CD4-positive, CD25-positive, alpha-beta regulatory T cell (primary cell): ENCODE measurements at regions not wholly inside any gene's neighbourhood (a gene's known extent, or its start where the extent isn't known, plus 50 kb on each side); places are given as distances from the start of the nearest gene placed in this dataset.
"Not testable (repeated sequence)": the region's sequence is repeated elsewhere in the genome, so short reads cannot be mapped to it uniquely, and the experiment has no call there.

Experiments
- ATAC-seq, 2 donors: fragments of 150-1000 bp; cut with Tn5 transposase; one replicate each; pipeline ENCODE4 v1.10.0; 2021; ENCODE audit warnings: low read depth in 2 of 2, moderate number of reproducible peaks in 2 of 2, moderate library complexity in 1 of 2
- DNase-seq, 3 donors: peaks; one replicate each; pipeline versions ENCODE4 v3.0.0 to v3.0.0-alpha.2; 2012 to 2022; ENCODE audit warnings: mixed read lengths in 1 of 3
- H3K27ac ChIP-seq: one replicate; pipeline ENCODE4 v1.7.0; 2013; ENCODE audit warnings: mild to moderate bottlenecking, low read length; ENCODE audit not compliant: insufficient read depth, poor library complexity, severe bottlenecking
- H3K27me3 ChIP-seq: one replicate; pipeline ENCODE4 v1.7.0; 2013; ENCODE audit warnings: low read length; ENCODE audit not compliant: control insufficient read depth, insufficient read depth
- H3K36me3 ChIP-seq: one replicate; pipeline ENCODE4 v1.7.0; 2013; ENCODE audit warnings: mild to moderate bottlenecking, low read length, moderate library complexity; ENCODE audit not compliant: control insufficient read depth, insufficient read depth
- H3K4me1 ChIP-seq: 2 replicates; pipeline ENCODE4 v1.7.0; 2013; ENCODE audit warnings: mild to moderate bottlenecking, low read length; ENCODE audit not compliant: insufficient read depth, control insufficient read depth, poor library complexity, severe bottlenecking
- H3K4me3 ChIP-seq: one replicate; pipeline ENCODE4 v1.7.0; 2013; ENCODE audit warnings: low read depth, mild to moderate bottlenecking, low read length, moderate library complexity
- H3K9me3 ChIP-seq, 2 experiments: 1 replicate in 1 of 2; 2 replicates in 1 of 2; pipeline ENCODE4 v1.7.0; 2013; ENCODE audit warnings: low read length in 2 of 2, mild to moderate bottlenecking in 1 of 2, moderate library complexity in 1 of 2; ENCODE audit not compliant: control insufficient read depth in 2 of 2
- H3K27ac Mint-ChIP-seq, 3 donors: one replicate each; pipeline ENCODE4 v1.8.0; 2020 to 2022; ENCODE audit warnings: mild to moderate bottlenecking in 3 of 3, mixed read lengths in 3 of 3, moderate library complexity in 2 of 3
- H3K27me3 Mint-ChIP-seq: one replicate; pipeline ENCODE4 v1.8.0; 2022; ENCODE audit warnings: mild to moderate bottlenecking, mixed read lengths
- H3K36me3 Mint-ChIP-seq: one replicate; pipeline ENCODE4 v1.8.0; 2020; ENCODE audit warnings: mixed read lengths
- H3K4me1 Mint-ChIP-seq, 4 donors: one replicate each; pipeline ENCODE4 v1.8.0; 2020 to 2022; ENCODE audit warnings: mixed read lengths in 4 of 4, mild to moderate bottlenecking in 1 of 4
- H3K4me3 Mint-ChIP-seq, 4 donors: one replicate each; pipeline ENCODE4 v1.8.0; 2020 to 2022; ENCODE audit warnings: mild to moderate bottlenecking in 4 of 4, mixed read lengths in 4 of 4, moderate library complexity in 3 of 4
- H3K9me3 Mint-ChIP-seq, 7 donors: one replicate each; pipeline ENCODE4 v1.8.0; 2020 to 2022; ENCODE audit warnings: mixed read lengths in 7 of 7, mild to moderate bottlenecking in 3 of 7, moderate library complexity in 2 of 7

DNA sequence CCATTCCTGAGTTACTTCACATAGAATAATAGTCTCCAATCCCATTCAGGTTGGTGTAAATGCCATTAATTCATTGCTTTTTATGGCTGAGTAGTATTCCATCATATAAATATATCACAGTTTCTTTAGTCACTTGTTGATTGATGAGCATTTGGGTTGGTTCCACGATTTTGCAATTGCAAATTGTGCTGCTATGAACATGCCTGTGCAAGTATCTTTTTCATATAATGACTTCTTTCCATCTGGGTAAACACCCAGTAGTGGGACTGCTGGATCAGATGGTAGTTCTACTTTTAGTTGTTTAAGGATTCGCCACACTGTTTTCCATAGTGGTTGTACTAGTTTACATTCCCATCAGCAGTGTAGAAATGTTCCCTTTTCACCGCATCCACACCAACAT lies 107.0 kb downstream of the CDC7 start:
- H3K4me1 Mint-ChIP-seq: not testable (repeated sequence)

DNA sequence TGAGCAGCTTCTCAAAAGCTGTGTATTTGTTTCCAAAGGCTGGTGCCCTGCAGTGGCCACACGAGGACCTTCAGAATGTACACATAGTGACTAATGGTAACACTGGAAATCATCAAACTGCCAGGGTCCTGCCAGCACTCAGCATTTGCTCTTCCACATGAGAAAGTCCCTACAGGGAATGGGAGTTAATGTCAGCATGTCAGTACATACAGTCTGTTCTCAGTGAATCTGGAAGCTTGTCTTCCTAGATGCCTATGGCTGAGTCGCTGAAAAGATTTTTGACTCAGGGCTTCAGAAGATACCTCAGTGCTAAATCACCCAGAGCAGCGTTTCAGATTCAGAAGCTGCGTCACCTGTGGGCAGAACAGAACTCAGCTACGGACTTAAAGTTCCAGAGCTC lies 108.2 kb downstream of the CDC7 start:
- Histone ChIP-seq H3K4me1 (no peaks in the 10 kb centered on the region), H3K9me3 (no peaks in the 10 kb centered on the region), H3K27ac (no peak overlapping the region), H3K36me3 (no peaks in the 10 kb centered on the region), H3K27me3 (no peaks in the 10 kb centered on the region), H3K4me3 (no peak overlapping the region)
- H3K4me1 Mint-ChIP-seq: no peaks in the 10 kb centered on the region
- no peak for ATAC-seq
- no peak overlapping the region for H3K4me3 Mint-ChIP-seq
- H3K27ac Mint-ChIP-seq: no peak overlapping the region
- DNase-seq: no peak
- H3K36me3 Mint-ChIP-seq: no peaks in the 10 kb centered on the region
- H3K9me3 Mint-ChIP-seq: peaks cover 0 to 1% (median 0%) of the 10 kb centered on the region in 7 donors
- H3K27me3 Mint-ChIP-seq: no peaks in the 10 kb centered on the region

More for the DNA sequence above, 107.0 kb downstream of the CDC7 start:
- H3K27me3 Mint-ChIP-seq, H3K36me3 ChIP-seq, H3K9me3 Mint-ChIP-seq, H3K27ac ChIP-seq, H3K27ac Mint-ChIP-seq, H3K36me3 Mint-ChIP-seq, DNase-seq, H3K4me3 Mint-ChIP-seq, H3K4me3 ChIP-seq, H3K27me3 ChIP-seq, ATAC-seq, H3K4me1 ChIP-seq, H3K9me3 ChIP-seq: not testable (repeated sequence)

DNA sequence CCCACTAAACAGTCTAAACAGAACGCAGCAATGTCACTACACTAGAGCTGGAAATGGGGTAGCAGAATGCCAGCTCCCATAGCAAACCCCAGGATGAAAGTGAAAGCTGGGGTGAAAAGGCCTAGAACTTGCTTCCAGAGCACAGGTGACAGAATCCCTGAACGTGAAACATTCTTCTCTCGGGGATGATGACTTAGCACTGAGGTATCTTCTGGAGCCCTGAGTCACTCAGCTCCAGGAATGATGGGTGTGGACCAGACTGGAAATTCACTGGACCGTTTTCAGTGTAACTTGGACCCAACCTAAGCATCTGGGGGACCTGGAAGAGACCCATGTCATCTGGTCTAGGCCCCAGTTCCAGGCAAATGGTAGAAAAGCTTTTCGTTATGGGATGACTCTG lies 108.9 kb downstream of the CDC7 start:
- Histone ChIP-seq H3K9me3 (no peaks in the 10 kb centered on the region), H3K27ac (no peak overlapping the region), H3K36me3 (no peaks in the 10 kb centered on the region), H3K4me1 (no peaks in the 10 kb centered on the region), H3K4me3 (no peak overlapping the region), H3K27me3 (no peaks in the 10 kb centered on the region)
- DNase-seq (no peak), ATAC-seq (no peak)
- Mint-ChIP-seq H3K27ac (no peak overlapping the region), H3K36me3 (no peaks in the 10 kb centered on the region), H3K9me3 (peaks cover 0 to 1% (median 0%) of the 10 kb centered on the region in 7 donors), H3K4me3 (no peak overlapping the region), H3K27me3 (no peaks in the 10 kb centered on the region), H3K4me1 (no peaks in the 10 kb centered on the region)

DNA sequence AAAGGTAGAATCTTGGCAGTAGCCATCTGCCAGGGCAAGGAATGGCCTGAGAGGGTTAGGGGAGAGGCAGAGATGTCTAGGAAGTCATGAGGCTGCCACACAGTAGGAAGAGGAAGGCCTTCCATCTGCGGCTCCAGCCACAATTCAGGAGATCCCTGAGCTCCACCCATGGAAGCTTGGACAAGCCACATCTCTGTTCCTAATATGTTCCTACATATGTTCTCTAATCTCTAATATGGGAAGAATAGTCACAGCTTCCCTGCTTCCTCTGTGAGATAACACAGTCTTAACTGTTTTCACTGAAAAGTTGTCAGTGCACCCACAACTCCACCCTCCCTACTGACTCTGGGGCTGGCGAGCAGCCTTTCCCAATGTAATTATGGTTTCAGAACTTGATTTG lies 109.5 kb downstream of the CDC7 start:
- Histone ChIP-seq H3K36me3 (no peaks in the 10 kb centered on the region), H3K4me1 (no peaks in the 10 kb centered on the region), H3K4me3 (no peak overlapping the region), H3K9me3 (no peaks in the 10 kb centered on the region), H3K27me3 (no peaks in the 10 kb centered on the region), H3K27ac (no peak overlapping the region)
- Mint-ChIP-seq H3K4me3 (no peak overlapping the region), H3K27ac (no peak overlapping the region), H3K27me3 (no peaks in the 10 kb centered on the region), H3K4me1 (no peaks in the 10 kb centered on the region), H3K36me3 (no peaks in the 10 kb centered on the region), H3K9me3 (peaks cover 0 to 1% (median 0%) of the 10 kb centered on the region in 7 donors)
- no peak for DNase-seq
- ATAC-seq: no peak

DNA sequence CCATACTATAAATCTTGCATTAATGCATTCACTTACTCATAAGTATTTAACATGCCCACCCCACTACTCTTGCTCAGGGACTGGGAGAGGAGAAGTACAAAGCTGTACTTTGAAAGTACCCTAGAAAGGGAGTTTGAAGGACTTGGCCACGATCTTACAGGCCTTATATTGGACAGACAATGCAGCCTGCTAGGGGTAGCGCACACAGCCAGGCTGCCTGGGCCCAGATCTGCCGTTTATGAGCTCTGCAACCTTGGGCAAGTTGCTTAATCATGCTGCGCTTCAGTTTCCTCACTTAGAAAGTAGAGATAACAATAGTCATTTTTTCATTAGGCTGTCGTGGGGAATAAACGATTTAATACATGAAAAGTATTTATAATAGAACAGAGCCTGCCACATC lies 110.1 kb downstream of the CDC7 start:
- no peaks in the 10 kb centered on the region for H3K36me3 ChIP-seq
- Mint-ChIP-seq H3K4me1 (no peaks in the 10 kb centered on the region), H3K36me3 (no peaks in the 10 kb centered on the region), H3K4me3 (no peak overlapping the region), H3K27ac (no peak overlapping the region), H3K9me3 (no peaks in the 10 kb centered on the region), H3K27me3 (no peaks in the 10 kb centered on the region)
- no peak overlapping the region for H3K4me3 ChIP-seq
- no peaks in the 10 kb centered on the region for H3K9me3 ChIP-seq
- H3K4me1 ChIP-seq: no peaks in the 10 kb centered on the region
- no peak for ATAC-seq
- DNase-seq: no peak
- H3K27ac ChIP-seq: no peak overlapping the region
- no peaks in the 10 kb centered on the region for H3K27me3 ChIP-seq

DNA sequence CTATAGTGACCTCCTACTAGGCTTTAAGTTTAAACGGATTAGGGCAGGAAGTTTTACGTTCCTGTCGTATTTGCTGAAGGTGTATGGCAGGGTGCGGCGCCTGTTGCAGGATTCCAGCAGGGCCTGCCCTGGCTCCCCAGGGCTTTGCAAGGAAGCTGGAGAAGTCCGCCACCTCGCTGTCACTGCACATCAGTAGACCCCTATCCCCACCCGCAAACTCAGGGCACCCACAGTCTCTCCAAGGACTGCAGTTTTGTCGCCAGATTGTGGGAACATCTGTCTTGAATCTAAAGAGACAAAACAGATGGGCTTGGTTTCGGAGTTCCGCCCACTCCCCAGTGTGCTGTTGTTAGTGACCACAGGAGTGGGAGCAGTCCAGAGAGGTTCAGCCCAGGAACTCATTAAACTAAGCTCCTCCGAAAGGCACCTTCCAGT lies 110.8 kb downstream of the CDC7 start:
- no peak overlapping the region for H3K4me3 Mint-ChIP-seq

DNA sequence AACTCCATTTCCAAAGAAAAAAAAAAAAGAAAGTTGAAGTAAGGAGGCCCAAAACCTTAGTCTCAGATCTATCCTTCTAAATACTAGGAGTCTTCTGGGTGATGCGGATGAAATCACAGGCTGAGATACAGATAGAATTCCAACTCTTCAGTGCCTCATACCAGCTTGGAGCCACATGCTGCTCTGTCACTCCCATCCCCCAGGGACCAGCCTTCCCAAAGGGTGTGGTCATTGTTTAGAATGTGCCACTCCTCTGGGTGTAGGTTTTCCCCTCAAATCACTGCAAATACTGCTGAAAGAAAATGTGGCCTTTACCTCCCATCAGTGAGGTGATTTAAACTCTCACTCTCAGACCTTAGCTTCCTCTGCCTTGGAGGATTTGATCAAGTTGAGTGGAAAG lies 112.9 kb downstream of the CDC7 start:
- H3K27ac Mint-ChIP-seq: peak overlapping the region in 1 of 3 donors; percentile 78

More for the DNA sequence above, 110.8 kb downstream of the CDC7 start:
- DNase-seq: no peak
- no peaks in the 10 kb centered on the region for H3K4me1 Mint-ChIP-seq
- Histone ChIP-seq H3K4me1 (no peaks in the 10 kb centered on the region), H3K4me3 (no peak overlapping the region), H3K27me3 (no peaks in the 10 kb centered on the region), H3K36me3 (no peaks in the 10 kb centered on the region), H3K27ac (no peak overlapping the region), H3K9me3 (no peaks in the 10 kb centered on the region)
- H3K36me3 Mint-ChIP-seq: no peaks in the 10 kb centered on the region
- H3K27me3 Mint-ChIP-seq: no peaks in the 10 kb centered on the region
- no peak overlapping the region for H3K27ac Mint-ChIP-seq
- ATAC-seq: no peak
- H3K9me3 Mint-ChIP-seq: no peaks in the 10 kb centered on the region

DNA sequence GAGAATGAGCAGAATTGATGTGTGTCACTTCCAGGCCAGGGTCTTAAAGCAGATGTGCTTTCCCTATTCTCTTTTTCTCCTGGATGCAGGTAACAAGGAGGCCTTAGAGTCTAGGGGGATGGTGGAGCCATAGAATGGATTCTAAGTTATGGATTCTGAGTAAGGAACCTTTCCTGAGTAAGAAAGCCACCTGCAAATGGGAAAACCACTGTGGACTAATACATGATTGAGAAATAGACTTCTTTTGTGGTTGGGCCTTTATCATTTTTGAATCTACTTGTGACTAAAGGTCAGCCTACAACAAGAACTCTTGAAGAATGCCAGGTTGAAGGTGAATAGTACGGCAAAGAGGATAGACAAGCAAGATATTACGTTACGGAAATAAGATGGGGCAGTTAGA lies 116.1 kb downstream of the CDC7 start:
- H3K27ac Mint-ChIP-seq: no peak overlapping the region
- H3K4me1 Mint-ChIP-seq: peaks cover 0 to 3% (median 0%) of the 10 kb centered on the region in 4 donors
- no peaks in the 10 kb centered on the region for H3K36me3 ChIP-seq
- H3K4me3 Mint-ChIP-seq: peak overlapping the region in 1 of 4 donors; percentile 79
- no peak overlapping the region for H3K27ac ChIP-seq
- H3K4me3 ChIP-seq: no peak overlapping the region
- no peaks in the 10 kb centered on the region for H3K4me1 ChIP-seq
- H3K9me3 Mint-ChIP-seq: no peaks in the 10 kb centered on the region
- no peak for DNase-seq
- no peaks in the 10 kb centered on the region for H3K9me3 ChIP-seq
- peaks cover 4% of the 10 kb centered on the region for H3K27me3 ChIP-seq
- ATAC-seq: no peak
- H3K27me3 Mint-ChIP-seq: no peaks in the 10 kb centered on the region
- H3K36me3 Mint-ChIP-seq: no peaks in the 10 kb centered on the region

More for the DNA sequence above, 112.9 kb downstream of the CDC7 start:
- H3K36me3 Mint-ChIP-seq: no peaks in the 10 kb centered on the region
- no peaks in the 10 kb centered on the region for H3K9me3 Mint-ChIP-seq
- no peak overlapping the region for H3K4me3 Mint-ChIP-seq
- H3K36me3 ChIP-seq: no peaks in the 10 kb centered on the region
- ATAC-seq: no peak
- no peak for DNase-seq
- no peak overlapping the region for H3K27ac ChIP-seq
- no peaks in the 10 kb centered on the region for H3K4me1 ChIP-seq
- peaks cover 2% of the 10 kb centered on the region for H3K27me3 ChIP-seq
- no peak overlapping the region for H3K4me3 ChIP-seq
- no peaks in the 10 kb centered on the region for H3K27me3 Mint-ChIP-seq
- no peaks in the 10 kb centered on the region for H3K9me3 ChIP-seq
- H3K4me1 Mint-ChIP-seq: peaks cover 0 to 3% (median 0%) of the 10 kb centered on the region in 4 donors
